Activated B cell treated with CpG ODN at 0.5 μM for 24 hours (primary cell): ENCODE measurements at regions not wholly inside any gene's neighbourhood (a gene's known extent, or its start where the extent isn't known, plus 50 kb on each side); places are given as distances from the start of the nearest gene placed in this dataset.

Experiments used
- ATAC-seq: fragments of 200-7000 bp; cut with Tn5 transposase; one replicate; pipeline ENCODE4 v1.10.0; 2021; ENCODE audit warnings: low read depth, mild to moderate bottlenecking, moderate library complexity
- CTCF ChIA-PET: fragments of 350-600 bp; sonication (Branson Sonifier 250); formaldehyde crosslinking; loops from one replicate; lab custom pipeline; 2021; ENCODE audit warnings: antibody characterized with exemption; lab: Charles Lee
- POLR2A ChIA-PET: fragments of 350-600 bp; sonication (Branson Sonifier 250); formaldehyde crosslinking; loops from one replicate; lab custom pipeline; 2021; ENCODE audit warnings: antibody characterized with exemption; lab: Charles Lee
- DNase-seq: peaks from one replicate; pipeline ENCODE4 v3.0.0; 2022
- H3K27ac Mint-ChIP-seq: one replicate; pipeline ENCODE4 v1.8.0; 2020; ENCODE audit warnings: mixed read lengths
- H3K27me3 Mint-ChIP-seq: one replicate; pipeline ENCODE4 v1.8.0; 2021; ENCODE audit warnings: mixed read lengths
- H3K36me3 Mint-ChIP-seq: one replicate; pipeline ENCODE4 v1.8.0; 2021; ENCODE audit warnings: low read depth, mixed read lengths
- H3K4me1 Mint-ChIP-seq: one replicate; pipeline ENCODE4 v1.8.0; 2021; ENCODE audit warnings: mixed read lengths
- H3K4me3 Mint-ChIP-seq: one replicate; pipeline ENCODE4 v1.8.0; 2020; ENCODE audit warnings: mild to moderate bottlenecking, mixed read lengths
- H3K9me3 Mint-ChIP-seq: one replicate; pipeline ENCODE4 v1.8.0; 2020; ENCODE audit warnings: mixed read lengths
- CTCF ChIP-seq: fragments of 200-600 bp; IDR thresholded peaks from one replicate; pipeline ENCODE4 v1.8.0; 2022; ENCODE audit warnings: antibody characterized with exemption, mild to moderate bottlenecking
- intact Hi-C: fragments of 100-400 bp; cut with micrococcal nuclease; formaldehyde crosslinking; loops from one replicate; pipeline ENCODE4 v1.15.1; 2024

DNA sequence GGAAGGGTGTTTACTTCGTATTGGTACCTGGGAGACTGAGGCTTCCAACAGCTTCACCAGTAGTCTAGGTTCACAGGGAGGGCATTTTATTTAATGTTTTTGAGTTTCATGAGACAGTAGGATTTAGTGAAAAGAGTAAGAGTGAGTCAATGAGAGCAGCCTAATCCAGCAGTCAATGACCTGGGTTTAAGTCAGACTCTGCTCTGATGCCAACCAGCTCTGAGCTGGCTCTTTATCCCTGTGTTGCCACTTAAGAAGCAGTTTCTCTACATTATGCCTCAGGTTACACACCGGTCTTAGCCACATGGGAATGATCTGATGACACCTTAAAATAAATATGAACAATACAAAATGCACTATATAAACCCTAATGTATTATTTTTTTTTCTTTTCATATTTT lies 59.4 kb upstream of the KCNMB2 start:
- H3K27ac Mint-ChIP-seq, result no peak overlapping the region
- ATAC-seq, result no peak
- H3K4me3 Mint-ChIP-seq, result no peak overlapping the region
- peaks cover 5% of the 10 kb centered on the region for H3K4me1 Mint-ChIP-seq
- intact Hi-C loops, result no loop called here
- H3K36me3 Mint-ChIP-seq, result no peaks in the 10 kb centered on the region
- no peak for TF ChIP-seq CTCF
- CTCF ChIA-PET, result no interaction called here
- H3K9me3 Mint-ChIP-seq, result no peaks in the 10 kb centered on the region
- DNase-seq, result no peak
- POLR2A ChIA-PET, result no interaction called here
- peaks cover 2% of the 10 kb centered on the region for H3K27me3 Mint-ChIP-seq

DNA sequence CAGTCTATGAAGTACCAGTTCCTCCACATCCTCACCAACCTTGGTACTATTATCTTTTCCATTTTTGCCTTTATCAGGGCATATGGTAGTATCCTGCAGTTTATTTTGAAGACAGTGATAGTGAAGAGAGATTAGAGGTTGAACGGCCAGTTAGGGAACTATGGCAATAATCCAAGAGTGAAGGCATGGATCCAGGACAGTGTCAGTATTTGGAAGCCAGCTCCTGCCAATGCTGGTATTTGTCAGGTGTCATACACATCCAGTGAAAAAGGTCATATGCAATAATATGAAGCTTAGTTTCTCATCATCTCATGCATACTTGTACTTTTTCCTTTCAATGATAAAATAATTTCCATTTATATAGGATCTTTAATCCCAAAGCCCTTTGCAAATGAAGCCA lies 56.8 kb upstream of the KCNMB2 start:
- peaks cover 5% of the 10 kb centered on the region for H3K4me1 Mint-ChIP-seq
- H3K27ac Mint-ChIP-seq, result no peak overlapping the region
- no peak for DNase-seq
- no peak overlapping the region for H3K4me3 Mint-ChIP-seq
- ChIA-PET POLR2A (no interaction called here), CTCF (no interaction called here)
- ATAC-seq, result no peak
- H3K9me3 Mint-ChIP-seq, result no peaks in the 10 kb centered on the region
- H3K36me3 Mint-ChIP-seq, result no peaks in the 10 kb centered on the region
- intact Hi-C loops, result no loop called here
- TF ChIP-seq CTCF, result no peak
- H3K27me3 Mint-ChIP-seq, result peaks cover 2% of the 10 kb centered on the region

DNA sequence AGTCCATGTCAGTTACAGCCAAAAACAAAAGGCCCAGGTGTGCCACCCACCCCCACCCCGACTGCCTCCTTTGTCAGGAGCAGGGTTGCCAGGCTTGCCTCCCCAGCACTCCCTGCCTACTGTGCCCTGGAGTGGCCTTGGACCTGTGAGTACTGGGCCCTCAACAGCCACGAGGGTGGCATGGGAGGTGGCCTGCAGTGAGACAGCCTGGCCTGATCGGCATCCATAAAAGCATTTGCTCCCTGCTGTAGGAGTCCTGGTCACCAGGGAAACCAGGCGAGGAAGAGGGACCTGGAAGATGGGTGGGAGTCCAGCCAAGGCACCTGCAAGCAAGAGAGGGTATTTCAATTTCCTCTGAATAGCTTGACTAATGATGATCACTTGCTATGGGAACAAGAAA lies 56.4 kb upstream of the KCNMB2 start:
- no peak for TF ChIP-seq CTCF
- Mint-ChIP-seq H3K27ac (no peak overlapping the region), H3K4me3 (no peak overlapping the region), H3K27me3 (peaks cover 2% of the 10 kb centered on the region), H3K9me3 (no peaks in the 10 kb centered on the region), H3K36me3 (no peaks in the 10 kb centered on the region), H3K4me1 (peaks cover 5% of the 10 kb centered on the region)
- ATAC-seq, result no peak
- POLR2A ChIA-PET, result no interaction called here
- CTCF ChIA-PET, result no interaction called here
- intact Hi-C loops, result no loop called here
- DNase-seq, result no peak

DNA sequence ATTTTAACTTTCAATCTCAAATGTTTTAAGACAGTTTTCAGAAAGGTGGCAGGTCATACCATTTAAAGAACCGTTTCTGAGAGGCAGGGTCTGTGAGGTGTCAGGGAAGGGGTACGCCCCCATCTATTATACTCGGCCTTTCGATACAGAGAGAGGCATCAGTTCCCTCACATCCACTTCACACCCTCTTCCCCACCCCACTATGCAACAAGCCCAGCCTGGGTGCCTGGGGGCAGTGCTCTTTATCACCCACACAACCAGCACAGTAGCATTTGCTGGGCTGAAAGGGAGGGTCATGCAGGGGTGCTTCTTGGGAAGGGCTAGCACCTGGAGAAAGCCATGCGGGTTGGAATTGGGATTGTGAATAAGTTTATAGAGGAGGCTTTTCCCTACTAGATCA lies 56.0 kb upstream of the KCNMB2 start:
- no peak overlapping the region for H3K4me3 Mint-ChIP-seq
- TF ChIP-seq CTCF, result no peak
- ATAC-seq (no peak), DNase-seq (no peak)
- no peaks in the 10 kb centered on the region for H3K36me3 Mint-ChIP-seq
- intact Hi-C loops, result no loop called here
- no peaks in the 10 kb centered on the region for H3K9me3 Mint-ChIP-seq
- ChIA-PET CTCF (no interaction called here), POLR2A (no interaction called here)
- peaks cover 5% of the 10 kb centered on the region for H3K4me1 Mint-ChIP-seq
- peaks cover 2% of the 10 kb centered on the region for H3K27me3 Mint-ChIP-seq
- no peak overlapping the region for H3K27ac Mint-ChIP-seq

- DNase-seq (no peak), ATAC-seq (no peak)
- intact Hi-C loops, result no loop called here
- no peaks in the 10 kb centered on the region for H3K36me3 Mint-ChIP-seq
- no peak for TF ChIP-seq CTCF
- no peak overlapping the region for H3K27ac Mint-ChIP-seq
- H3K4me3 Mint-ChIP-seq, result no peak overlapping the region
- H3K27me3 Mint-ChIP-seq, result peaks cover 2% of the 10 kb centered on the region
- peaks cover 5% of the 10 kb centered on the region for H3K4me1 Mint-ChIP-seq
- POLR2A ChIA-PET, result no interaction called here
- H3K9me3 Mint-ChIP-seq, result no peaks in the 10 kb centered on the region
- CTCF ChIA-PET, result no interaction called here
Measured at GRCh38 chr3:178480795-178481194, 55.4 kb upstream of the KCNMB2 start.
